ENCODE measurements at regions not wholly inside any gene's neighbourhood (a gene's known extent, or its start where the extent isn't known, plus 50 kb on each side); places are given as distances from the start of the nearest gene placed in this dataset.
A peak's percentile ranks its signal among the peaks of the same experiment; 100 is the strongest.

- Histone ChIP-seq H4K91ac (ENCODE audit: low read depth, low read length) (no peak overlapping the region), H4K8ac (ENCODE audit: low read depth, low read length) (no peak overlapping the region), H3K27me3 (ENCODE audit: insufficient read depth, low read length) (no peaks in the 10 kb centered on the region), H2BK120ac (ENCODE audit: insufficient read depth, low read length, poor library complexity) (no peak overlapping the region), H3K79me2 (ENCODE audit: control insufficient read depth, insufficient read depth, low read length, poor library complexity) (no peaks in the 10 kb centered on the region), H3K23ac (ENCODE audit: low read length) (no peak overlapping the region), H3K18ac (ENCODE audit: low read length) (no peak overlapping the region), H4K12ac (ENCODE audit: low read depth, low read length) (no peak overlapping the region), H3K4me3 (ENCODE audit: low read depth, low read length) (no peak overlapping the region), H3K36me3 (ENCODE audit: control insufficient read depth in 1 of 2, insufficient read depth in 2 of 2, low read length in 2 of 2) (no peaks in the 10 kb centered on the region), H2AK5ac (ENCODE audit: low read length) (no peak overlapping the region), H3K4me1 (ENCODE audit: control insufficient read depth in 1 of 2, insufficient read depth in 2 of 2, low read length in 2 of 2) (peaks cover 0 to 2% of the 10 kb centered on the region in 2 experiments), H2BK12ac (ENCODE audit: low read length) (no peak overlapping the region), H3K9ac (ENCODE audit: low read length) (no peak overlapping the region), H3K14ac (ENCODE audit: low read length) (no peak overlapping the region), H3K4ac (ENCODE audit: low read depth, low read length) (no peak overlapping the region), H3K4me2 (ENCODE audit: low read length) (no peak overlapping the region), H3K27ac (ENCODE audit: low read depth, low read length) (no peak overlapping the region), H2AFZ (ENCODE audit: insufficient read depth, low read length, poor library complexity) (no peak overlapping the region), H3K9me3 (ENCODE audit: insufficient read depth, low read depth, low read length) (no peaks in the 10 kb centered on the region), H3K79me1 (ENCODE audit: low read length) (peaks cover 4% of the 10 kb centered on the region), H2BK5ac (ENCODE audit: low read depth, low read length, poor library complexity) (no peak overlapping the region)
- no peak for DNase-seq
- WGBS (ENCODE audit: extremely low coverage, insufficient coverage, insufficient read length) = no CpG with 5 or more reads among the region's 1 CpG
These were observed 432.4 kb upstream of the PDZRN3 start for GRCh38 chr3:74057169-74057568.

GRCh38 chr3:74055061-74055460, 430.3 kb upstream of the PDZRN3 start:
- WGBS (ENCODE audit: extremely low coverage, insufficient coverage, insufficient read length) = no CpG with 5 or more reads among the region's 3 CpGs
- H2AK5ac ChIP-seq (ENCODE audit: low read length) = no peak overlapping the region

GRCh38 chr3:74054566-74054965, 429.8 kb upstream of the PDZRN3 start:
- Histone ChIP-seq H3K36me3 (ENCODE audit: control insufficient read depth in 1 of 2, insufficient read depth in 2 of 2, low read length in 2 of 2) (no peaks in the 10 kb centered on the region), H3K4me2 (ENCODE audit: low read length) (no peak overlapping the region), H2BK120ac (ENCODE audit: insufficient read depth, low read length, poor library complexity) (no peak overlapping the region), H3K9ac (ENCODE audit: low read length) (no peak overlapping the region), H2BK5ac (ENCODE audit: low read depth, low read length, poor library complexity) (no peak overlapping the region), H2BK12ac (ENCODE audit: low read length) (no peak overlapping the region), H2AK5ac (ENCODE audit: low read length) (no peak overlapping the region), H3K4ac (ENCODE audit: low read depth, low read length) (no peak overlapping the region), H3K27ac (ENCODE audit: low read depth, low read length) (no peak overlapping the region), H2AFZ (ENCODE audit: insufficient read depth, low read length, poor library complexity) (no peak overlapping the region), H3K14ac (ENCODE audit: low read length) (no peak overlapping the region), H4K12ac (ENCODE audit: low read depth, low read length) (no peak overlapping the region), H4K8ac (ENCODE audit: low read depth, low read length) (no peak overlapping the region), H3K18ac (ENCODE audit: low read length) (no peak overlapping the region), H3K27me3 (ENCODE audit: insufficient read depth, low read length) (no peaks in the 10 kb centered on the region), H3K79me2 (ENCODE audit: control insufficient read depth, insufficient read depth, low read length, poor library complexity) (no peaks in the 10 kb centered on the region), H3K9me3 (ENCODE audit: insufficient read depth, low read depth, low read length) (peaks cover 2% of the 10 kb centered on the region), H3K79me1 (ENCODE audit: low read length) (peaks cover 4% of the 10 kb centered on the region), H3K4me1 (ENCODE audit: control insufficient read depth in 1 of 2, insufficient read depth in 2 of 2, low read length in 2 of 2) (peaks cover 0 to 2% of the 10 kb centered on the region in 2 experiments), H3K4me3 (ENCODE audit: low read depth, low read length) (no peak overlapping the region), H4K91ac (ENCODE audit: low read depth, low read length) (no peak overlapping the region), H3K23ac (ENCODE audit: low read length) (no peak overlapping the region)
- peak in 1 of 2 donors; percentile 14 for DNase-seq

More at GRCh38 chr3:74055061-74055460, 430.3 kb upstream of the PDZRN3 start:
- no peak overlapping the region for H2BK120ac ChIP-seq (ENCODE audit: insufficient read depth, low read length, poor library complexity)
- H3K79me1 ChIP-seq (ENCODE audit: low read length) = peaks cover 4% of the 10 kb centered on the region
- no peak overlapping the region for H2AFZ ChIP-seq (ENCODE audit: insufficient read depth, low read length, poor library complexity)
- no peaks in the 10 kb centered on the region for H3K79me2 ChIP-seq (ENCODE audit: control insufficient read depth, insufficient read depth, low read length, poor library complexity)
- no peak overlapping the region for H4K91ac ChIP-seq (ENCODE audit: low read depth, low read length)
- H4K12ac ChIP-seq (ENCODE audit: low read depth, low read length) = no peak overlapping the region
- no peak overlapping the region for H3K4me3 ChIP-seq (ENCODE audit: low read depth, low read length)
- H3K4me2 ChIP-seq (ENCODE audit: low read length) = no peak overlapping the region
- H3K23ac ChIP-seq (ENCODE audit: low read length) = no peak overlapping the region
- H3K36me3 ChIP-seq (ENCODE audit: control insufficient read depth in 1 of 2, insufficient read depth in 2 of 2, low read length in 2 of 2) = no peaks in the 10 kb centered on the region
- H3K27ac ChIP-seq (ENCODE audit: low read depth, low read length) = peak overlapping the region; percentile 7
- no peak overlapping the region for H3K4ac ChIP-seq (ENCODE audit: low read depth, low read length)
- no peak for DNase-seq
- no peak overlapping the region for H2BK5ac ChIP-seq (ENCODE audit: low read depth, low read length, poor library complexity)
- no peak overlapping the region for H2BK12ac ChIP-seq (ENCODE audit: low read length)
- no peaks in the 10 kb centered on the region for H3K9me3 ChIP-seq (ENCODE audit: insufficient read depth, low read depth, low read length)
- H3K27me3 ChIP-seq (ENCODE audit: insufficient read depth, low read length) = no peaks in the 10 kb centered on the region
- H3K9ac ChIP-seq (ENCODE audit: low read length) = no peak overlapping the region
- peaks cover 0 to 2% of the 10 kb centered on the region in 2 experiments for H3K4me1 ChIP-seq (ENCODE audit: control insufficient read depth in 1 of 2, insufficient read depth in 2 of 2, low read length in 2 of 2)
- no peak overlapping the region for H4K8ac ChIP-seq (ENCODE audit: low read depth, low read length)
- no peak overlapping the region for H3K14ac ChIP-seq (ENCODE audit: low read length)
- no peak overlapping the region for H3K18ac ChIP-seq (ENCODE audit: low read length)

- H4K12ac ChIP-seq (ENCODE audit: low read depth, low read length) = no peak overlapping the region
These were observed 429.3 kb upstream of the PDZRN3 start for GRCh38 chr3:74053970-74054516.

More at GRCh38 chr3:74053970-74054516, 429.3 kb upstream of the PDZRN3 start:
- H3K79me1 ChIP-seq (ENCODE audit: low read length) = peaks cover 4% of the 10 kb centered on the region
- H4K91ac ChIP-seq (ENCODE audit: low read depth, low read length) = no peak overlapping the region
- no peak overlapping the region for H2AK5ac ChIP-seq (ENCODE audit: low read length)
- no peak overlapping the region for H2BK120ac ChIP-seq (ENCODE audit: insufficient read depth, low read length, poor library complexity)
- H3K4me1 ChIP-seq (ENCODE audit: control insufficient read depth in 1 of 2, insufficient read depth in 2 of 2, low read length in 2 of 2) = peaks cover 0 to 2% of the 10 kb centered on the region in 2 experiments
- H3K9me3 ChIP-seq (ENCODE audit: insufficient read depth, low read depth, low read length) = peaks cover 2% of the 10 kb centered on the region
- H3K36me3 ChIP-seq (ENCODE audit: control insufficient read depth in 1 of 2, insufficient read depth in 2 of 2, low read length in 2 of 2) = no peaks in the 10 kb centered on the region
- no peak overlapping the region for H4K8ac ChIP-seq (ENCODE audit: low read depth, low read length)
- no peak overlapping the region for H3K23ac ChIP-seq (ENCODE audit: low read length)
- no peak for DNase-seq
- no peak overlapping the region for H3K18ac ChIP-seq (ENCODE audit: low read length)
- H3K4me3 ChIP-seq (ENCODE audit: low read depth, low read length) = no peak overlapping the region
- H3K4me2 ChIP-seq (ENCODE audit: low read length) = no peak overlapping the region
- H2BK12ac ChIP-seq (ENCODE audit: low read length) = no peak overlapping the region
- no peak overlapping the region for H3K14ac ChIP-seq (ENCODE audit: low read length)
- no peak overlapping the region for H3K9ac ChIP-seq (ENCODE audit: low read length)
- no peak overlapping the region for H3K4ac ChIP-seq (ENCODE audit: low read depth, low read length)
- no peak overlapping the region for H2BK5ac ChIP-seq (ENCODE audit: low read depth, low read length, poor library complexity)
- H3K27ac ChIP-seq (ENCODE audit: low read depth, low read length) = no peak overlapping the region
- no peak overlapping the region for H2AFZ ChIP-seq (ENCODE audit: insufficient read depth, low read length, poor library complexity)
- no peaks in the 10 kb centered on the region for H3K79me2 ChIP-seq (ENCODE audit: control insufficient read depth, insufficient read depth, low read length, poor library complexity)
- H3K27me3 ChIP-seq (ENCODE audit: insufficient read depth, low read length) = no peaks in the 10 kb centered on the region

Measured in trophoblast cell (in vitro differentiated cells and primary cell).